Globus pallidus (tissue), 1 donor: ENCODE measurements at regions not wholly inside any gene's neighbourhood (a gene's known extent, or its start where the extent isn't known, plus 50 kb on each side); places are given as distances from the start of the nearest gene placed in this dataset.
"Not testable (repeated sequence)": the region's sequence is repeated elsewhere in the genome, so short reads cannot be mapped to it uniquely, and the experiment has no call there.

ENCODE experiments used
- DNase-seq: peaks from one replicate; pipeline ENCODE4 v3.0.0-alpha.2; 2015; ENCODE audit warnings: low spot score

GRCh38 chr18:997499-997898 is 92.8 kb downstream of the ADCYAP1 start:
- DNase-seq = no peak

DNA sequence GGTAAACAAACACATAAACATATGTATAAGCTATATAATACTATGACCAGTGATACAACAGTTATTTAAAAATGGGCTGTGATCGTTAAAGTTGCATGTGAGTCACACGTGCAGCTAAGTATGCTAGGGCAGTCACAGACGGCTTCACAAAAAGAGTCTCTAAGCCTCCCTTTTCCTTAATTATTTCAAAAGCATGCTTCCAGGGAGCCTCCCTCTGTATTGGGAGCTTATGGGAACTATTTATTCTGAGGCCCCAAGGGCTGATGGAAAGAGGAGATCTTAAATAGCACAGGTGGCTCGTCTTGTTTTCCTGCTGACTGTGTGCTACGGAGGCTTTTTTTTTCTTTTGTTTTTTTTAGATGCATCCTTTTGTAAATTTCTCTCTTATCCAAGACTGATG is 94.3 kb downstream of the ADCYAP1 start:
- DNase-seq = no peak

DNA sequence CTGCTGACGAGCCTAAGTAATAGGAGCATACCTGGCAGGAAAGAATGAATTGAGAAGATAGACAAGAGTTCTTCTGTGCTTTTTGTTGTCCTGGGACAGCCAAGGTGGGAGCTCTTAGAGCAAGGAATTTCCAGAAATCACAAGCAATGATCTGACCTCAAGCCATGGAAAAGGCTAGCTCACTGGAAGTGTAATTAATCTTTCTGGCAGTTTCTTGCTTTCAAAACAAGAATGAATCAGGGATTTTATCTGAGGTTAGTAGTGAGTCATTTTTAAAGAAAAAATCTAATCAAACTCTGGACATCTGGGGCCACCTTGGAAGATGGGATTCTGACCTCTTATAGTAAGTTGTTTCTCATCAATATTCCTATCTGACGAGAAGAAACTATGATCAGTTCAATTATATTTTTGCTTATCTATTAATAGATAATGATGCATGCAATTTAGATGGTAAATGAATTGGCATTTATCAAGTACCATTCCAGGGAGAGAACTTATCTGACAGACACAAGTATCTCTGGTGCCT is 98.0 kb downstream of the ADCYAP1 start:
- no peak for DNase-seq

- no peak for DNase-seq
These were observed 98.8 kb downstream of the ADCYAP1 start for GRCh38 chr18:1003499-1003898.

GRCh38 chr18:1006304-1006703 is 101.6 kb downstream of the ADCYAP1 start:
- no peak for DNase-seq

GRCh38 chr18:1006965-1007364 is 102.3 kb downstream of the ADCYAP1 start:
- no peak for DNase-seq

GRCh38 chr18:1011349-1011748 is 106.7 kb downstream of the ADCYAP1 start:
- no peak for DNase-seq

DNA sequence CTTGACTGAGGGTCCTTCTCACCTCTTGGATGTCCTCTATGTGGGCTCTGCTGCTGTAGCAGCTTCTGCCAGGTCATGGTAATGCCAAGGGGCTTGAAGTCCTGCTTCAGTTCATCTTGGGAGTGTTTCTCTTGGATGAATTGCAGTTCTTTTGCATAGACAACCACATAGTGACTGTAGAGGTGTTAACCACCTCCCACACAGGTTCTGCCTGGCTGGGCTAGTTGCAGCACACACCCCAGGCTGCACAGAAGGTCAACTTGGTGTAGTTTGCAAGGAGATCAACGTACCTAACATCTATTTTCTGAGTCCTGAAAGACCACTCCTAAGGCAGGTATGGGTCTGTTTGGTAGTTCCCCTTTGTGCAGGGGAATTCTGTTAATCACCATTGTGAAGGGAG is 108.1 kb downstream of the ADCYAP1 start:
- no peak for DNase-seq

- no peak for DNase-seq
These were observed 109.3 kb downstream of the ADCYAP1 start for GRCh38 chr18:1013951-1014350.

GRCh38 chr18:1014509-1014908 is 109.8 kb downstream of the ADCYAP1 start:
- no peak for DNase-seq

- no peak for DNase-seq
These were observed 110.4 kb downstream of the ADCYAP1 start for GRCh38 chr18:1014951-1015624.

DNA sequence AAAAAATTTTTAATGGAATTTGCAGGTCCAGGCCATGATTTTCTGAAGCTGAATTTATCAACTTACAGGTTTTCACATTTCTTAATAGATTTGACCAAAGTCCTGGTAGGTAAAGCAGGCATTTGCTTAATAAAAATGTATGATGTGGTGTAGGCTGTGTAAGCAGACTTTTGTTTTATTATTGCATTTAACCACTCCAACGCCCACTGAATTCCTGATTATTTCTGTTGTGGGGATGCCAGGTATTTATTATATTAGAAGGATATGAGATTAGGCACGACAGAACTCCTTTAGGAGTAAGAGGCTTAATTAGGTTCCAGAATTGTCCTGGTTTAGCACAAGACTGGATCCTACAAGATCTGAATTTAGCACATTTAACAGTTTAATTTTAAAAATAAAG is 111.1 kb downstream of the ADCYAP1 start:
- DNase-seq = no peak

GRCh38 chr18:1017227-1018058 is 112.8 kb downstream of the ADCYAP1 start:
- DNase-seq = no peak

GRCh38 chr18:1018181-1018681 is 113.6 kb downstream of the ADCYAP1 start:
- no peak for DNase-seq

DNA sequence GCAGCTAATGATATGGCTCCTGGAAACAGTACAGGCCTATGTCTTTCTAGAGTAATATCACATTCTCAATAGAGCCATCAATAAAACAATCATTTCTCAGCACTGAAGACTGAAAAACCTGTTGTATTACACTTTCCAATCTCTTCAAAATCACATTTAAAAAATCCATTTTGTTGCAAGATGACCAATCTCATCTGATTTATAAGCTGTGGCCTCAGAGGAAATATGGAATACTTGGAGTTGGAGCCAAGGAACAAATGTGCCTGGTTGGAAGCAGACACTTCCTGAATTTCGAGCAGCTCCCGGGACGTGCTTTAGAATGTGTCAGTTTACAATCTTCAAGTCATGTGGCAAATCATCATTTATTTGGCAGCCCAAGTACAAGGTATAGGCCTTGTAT is 114.5 kb downstream of the ADCYAP1 start:
- no peak for DNase-seq

- DNase-seq = no peak
These were observed 116.2 kb downstream of the ADCYAP1 start for GRCh38 chr18:1020731-1021344.

GRCh38 chr18:1026930-1027329 is 122.3 kb downstream of the ADCYAP1 start:
- no peak for DNase-seq

- DNase-seq = not testable (repeated sequence)
These were observed 128.4 kb downstream of the ADCYAP1 start for GRCh38 chr18:1033092-1033491.

GRCh38 chr18:1034971-1035370 is 130.3 kb downstream of the ADCYAP1 start:
- DNase-seq = no peak

GRCh38 chr18:1036926-1037325 is 132.3 kb downstream of the ADCYAP1 start:
- no peak for DNase-seq

- DNase-seq = no peak
These were observed 133.1 kb downstream of the ADCYAP1 start for GRCh38 chr18:1037776-1038175.

DNA sequence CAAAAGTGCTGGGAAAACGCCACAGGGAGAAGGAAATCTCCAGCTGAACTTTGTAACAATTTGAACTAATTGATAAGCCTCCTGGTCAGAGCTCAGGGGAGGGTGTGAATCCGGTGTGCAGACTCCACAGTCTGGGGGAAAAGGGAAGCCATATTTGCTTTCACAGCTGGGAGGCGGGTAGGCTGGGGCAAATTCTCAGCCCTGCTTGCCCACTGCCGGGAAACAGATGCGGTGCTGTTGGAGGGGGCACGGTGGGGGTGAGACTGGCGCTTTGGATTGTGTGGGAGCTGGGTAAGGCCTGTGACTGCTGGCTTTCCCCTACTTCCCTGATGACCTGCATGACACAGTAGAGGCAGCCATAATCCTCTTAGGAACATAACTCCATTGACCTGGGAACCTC is 134.8 kb downstream of the ADCYAP1 start:
- no peak for DNase-seq

DNA sequence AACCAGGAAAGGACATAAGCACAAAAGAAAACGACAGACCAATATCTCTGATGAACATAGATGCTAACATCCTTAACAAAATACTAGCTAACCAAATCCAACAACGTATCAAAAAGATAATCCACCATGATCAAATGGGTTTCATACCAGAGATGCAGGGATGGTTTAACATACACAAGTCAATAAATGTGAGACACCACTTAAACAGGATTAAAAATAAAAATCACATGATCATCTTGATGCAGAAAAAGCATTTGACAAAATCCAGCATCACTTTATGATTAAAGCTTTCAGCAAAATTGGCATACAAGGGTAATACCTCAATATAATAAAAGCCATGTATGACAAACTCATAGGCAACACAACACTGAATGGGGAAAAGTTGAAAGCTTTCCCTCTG is 138.4 kb downstream of the ADCYAP1 start:
- DNase-seq = not testable (repeated sequence)
